ENCODE measurements at regions not wholly inside any gene's neighbourhood (a gene's known extent, or its start where the extent isn't known, plus 50 kb on each side); places are given as distances from the start of the nearest gene placed in this dataset.

DNA sequence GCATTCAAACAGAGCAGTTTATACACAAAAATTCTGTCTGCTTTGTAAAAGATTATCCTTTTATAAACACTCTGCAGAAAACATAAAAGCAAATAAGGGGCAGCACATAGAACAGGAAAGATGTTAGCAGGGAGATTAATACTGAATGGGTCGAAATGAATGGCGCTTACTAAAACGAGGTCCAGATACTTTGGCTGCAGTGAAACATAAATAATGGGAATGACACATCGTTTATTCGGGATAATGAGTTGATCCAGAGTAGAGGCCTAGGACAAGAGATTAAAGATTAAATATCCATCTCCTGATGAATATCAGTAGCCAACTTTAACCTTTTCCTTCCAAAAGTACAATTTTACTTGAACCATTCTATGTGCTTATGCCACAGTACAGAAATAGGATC is 54.4 kb upstream of the PROX1 start:
- TF ChIP-seq, protein P1, sequence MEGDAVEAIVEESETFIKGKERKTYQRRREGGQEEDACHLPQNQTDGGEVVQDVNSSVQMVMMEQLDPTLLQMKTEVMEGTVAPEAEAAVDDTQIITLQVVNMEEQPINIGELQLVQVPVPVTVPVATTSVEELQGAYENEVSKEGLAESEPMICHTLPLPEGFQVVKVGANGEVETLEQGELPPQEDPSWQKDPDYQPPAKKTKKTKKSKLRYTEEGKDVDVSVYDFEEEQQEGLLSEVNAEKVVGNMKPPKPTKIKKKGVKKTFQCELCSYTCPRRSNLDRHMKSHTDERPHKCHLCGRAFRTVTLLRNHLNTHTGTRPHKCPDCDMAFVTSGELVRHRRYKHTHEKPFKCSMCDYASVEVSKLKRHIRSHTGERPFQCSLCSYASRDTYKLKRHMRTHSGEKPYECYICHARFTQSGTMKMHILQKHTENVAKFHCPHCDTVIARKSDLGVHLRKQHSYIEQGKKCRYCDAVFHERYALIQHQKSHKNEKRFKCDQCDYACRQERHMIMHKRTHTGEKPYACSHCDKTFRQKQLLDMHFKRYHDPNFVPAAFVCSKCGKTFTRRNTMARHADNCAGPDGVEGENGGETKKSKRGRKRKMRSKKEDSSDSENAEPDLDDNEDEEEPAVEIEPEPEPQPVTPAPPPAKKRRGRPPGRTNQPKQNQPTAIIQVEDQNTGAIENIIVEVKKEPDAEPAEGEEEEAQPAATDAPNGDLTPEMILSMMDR (IDR thresholded peaks at IDR 0.05; ENCODE audit: insufficient read depth, low read depth, low read length), result no peak
- TF ChIP-seq EZH2 (IDR thresholded peaks at IDR 0.05; ENCODE audit: insufficient read depth, low read length), result no peak
